ENCODE measurements at regions not wholly inside any gene's neighbourhood (a gene's known extent, or its start where the extent isn't known, plus 50 kb on each side); places are given as distances from the start of the nearest gene placed in this dataset.

GRCh38 chr6:119887666-119888065, 538.1 kb upstream of the MAN1A1 start:
- TF ChIP-seq, protein P1, sequence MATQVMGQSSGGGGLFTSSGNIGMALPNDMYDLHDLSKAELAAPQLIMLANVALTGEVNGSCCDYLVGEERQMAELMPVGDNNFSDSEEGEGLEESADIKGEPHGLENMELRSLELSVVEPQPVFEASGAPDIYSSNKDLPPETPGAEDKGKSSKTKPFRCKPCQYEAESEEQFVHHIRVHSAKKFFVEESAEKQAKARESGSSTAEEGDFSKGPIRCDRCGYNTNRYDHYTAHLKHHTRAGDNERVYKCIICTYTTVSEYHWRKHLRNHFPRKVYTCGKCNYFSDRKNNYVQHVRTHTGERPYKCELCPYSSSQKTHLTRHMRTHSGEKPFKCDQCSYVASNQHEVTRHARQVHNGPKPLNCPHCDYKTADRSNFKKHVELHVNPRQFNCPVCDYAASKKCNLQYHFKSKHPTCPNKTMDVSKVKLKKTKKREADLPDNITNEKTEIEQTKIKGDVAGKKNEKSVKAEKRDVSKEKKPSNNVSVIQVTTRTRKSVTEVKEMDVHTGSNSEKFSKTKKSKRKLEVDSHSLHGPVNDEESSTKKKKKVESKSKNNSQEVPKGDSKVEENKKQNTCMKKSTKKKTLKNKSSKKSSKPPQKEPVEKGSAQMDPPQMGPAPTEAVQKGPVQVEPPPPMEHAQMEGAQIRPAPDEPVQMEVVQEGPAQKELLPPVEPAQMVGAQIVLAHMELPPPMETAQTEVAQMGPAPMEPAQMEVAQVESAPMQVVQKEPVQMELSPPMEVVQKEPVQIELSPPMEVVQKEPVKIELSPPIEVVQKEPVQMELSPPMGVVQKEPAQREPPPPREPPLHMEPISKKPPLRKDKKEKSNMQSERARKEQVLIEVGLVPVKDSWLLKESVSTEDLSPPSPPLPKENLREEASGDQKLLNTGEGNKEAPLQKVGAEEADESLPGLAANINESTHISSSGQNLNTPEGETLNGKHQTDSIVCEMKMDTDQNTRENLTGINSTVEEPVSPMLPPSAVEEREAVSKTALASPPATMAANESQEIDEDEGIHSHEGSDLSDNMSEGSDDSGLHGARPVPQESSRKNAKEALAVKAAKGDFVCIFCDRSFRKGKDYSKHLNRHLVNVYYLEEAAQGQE (IDR thresholded peaks at IDR 0.05; ENCODE audit: low read depth, low read length), result no peak
- TF ChIP-seq TCF12 (IDR thresholded peaks at IDR 0.05) (no peak), EZH2phosphoT487 (IDR thresholded peaks at IDR 0.05; ENCODE audit: borderline replicate concordance, low read depth) (no peak), YY1 (IDR thresholded peaks at IDR 0.05; ENCODE audit: low read depth) (no peak), GABPA (IDR thresholded peaks at IDR 0.05; ENCODE audit: low read depth) (no peak)
- Histone ChIP-seq H3K27me3 (ENCODE audit: insufficient read depth) (no peaks in the 10 kb centered on the region), H3K4me3 (ENCODE audit: low read depth in 2 of 2, low read length in 1 of 2) (no peak overlapping the region), H3K36me3 (replicated peaks in 1 of 2; ENCODE audit: control insufficient read depth in 1 of 2, insufficient read depth in 2 of 2, low read length in 1 of 2) (no peaks in the 10 kb centered on the region), H3K4me1 (ENCODE audit: control insufficient read depth in 1 of 2, insufficient read depth in 2 of 2, low read depth in 1 of 2, low read length in 1 of 2) (no peaks in the 10 kb centered on the region), H2AFZ (ENCODE audit: low read depth) (no peak overlapping the region), H4K20me1 (ENCODE audit: insufficient read depth) (no peaks in the 10 kb centered on the region), H3F3A (replicated peaks; ENCODE audit: insufficient read depth) (no peaks in the 10 kb centered on the region), H3K9ac (no peak overlapping the region), H3K9me3 (no peaks in the 10 kb centered on the region), H3K27ac (ENCODE audit: low read depth in 2 of 2, low read length in 1 of 2) (no peak overlapping the region), H3K79me2 (ENCODE audit: insufficient read depth) (no peaks in the 10 kb centered on the region), H3K9me2 (no peaks in the 10 kb centered on the region), H3K4me2 (no peak overlapping the region)
- POLR2A ChIA-PET, result no interaction called here
- CTCF ChIA-PET, result no interaction called here
- no peak for DNase-seq

DNA sequence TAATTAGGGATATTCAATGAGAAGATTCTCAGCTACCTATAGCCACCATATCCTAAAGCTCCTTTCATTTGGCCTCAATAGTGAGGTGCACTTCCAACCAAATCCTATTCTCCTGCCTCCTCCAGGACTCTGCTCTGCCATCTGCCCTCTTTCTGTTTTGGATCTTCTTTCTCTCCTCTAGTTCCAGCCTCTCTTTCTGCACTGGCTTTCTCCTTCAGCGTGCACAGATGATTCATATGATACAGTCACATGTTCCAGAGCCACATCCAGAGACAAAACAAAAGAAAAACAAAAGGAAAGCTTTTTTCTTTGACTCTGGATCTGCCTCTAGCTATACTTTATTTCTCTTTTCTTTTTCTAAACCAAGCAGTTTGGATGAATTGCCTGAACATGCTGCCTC, 531.9 kb upstream of the MAN1A1 start:
- 0 out of 2 replicates have a peak overlapping the region, but pooled peaks have one; percentile 4 for H3K4me2 ChIP-seq
- ChIA-PET CTCF (interaction anchor here (0.5 kb wide), 1 partner anchor 947 kb away, joined by 3 read pairs; no protein-coding TSS in a partner anchor), POLR2A (no interaction called here)
- DNase-seq, result no peak
- no peaks in the 10 kb centered on the region for H3K36me3 ChIP-seq (replicated peaks in 1 of 2; ENCODE audit: control insufficient read depth in 1 of 2, insufficient read depth in 2 of 2, low read length in 1 of 2)
- H4K20me1 ChIP-seq (ENCODE audit: insufficient read depth), result no peaks in the 10 kb centered on the region
- no peaks in the 10 kb centered on the region for H3K79me2 ChIP-seq (ENCODE audit: insufficient read depth)
- TF ChIP-seq RXRA (IDR thresholded peaks at IDR 0.05; ENCODE audit: borderline replicate concordance, low read depth) (no peak), RFX5 (IDR thresholded peaks at IDR 0.05; ENCODE audit: low read length) (no peak), USF1 (IDR thresholded peaks at IDR 0.05; ENCODE audit: borderline replicate concordance, low read depth) (peak; percentile 59; the same call in 1 of the 2 replicates), MXI1 (IDR thresholded peaks at IDR 0.05; ENCODE audit: low read depth, low read length) (no peak), TEAD4 (IDR thresholded peaks at IDR 0.05; ENCODE audit: borderline replicate concordance, insufficient read depth) (no peak), FOSL2 (IDR thresholded peaks at IDR 0.05; ENCODE audit: borderline replicate concordance, low read depth) (peak; percentile 30; the same call in 1 of the 2 replicates), TAF1 (IDR thresholded peaks at IDR 0.05; ENCODE audit: borderline replicate concordance, low read depth, low read length) (no peak), RCOR1 (IDR thresholded peaks at IDR 0.05; ENCODE audit: low read length) (no peak), IRF3 (IDR thresholded peaks at IDR 0.05; ENCODE audit: low read depth, low read length) (no peak)
- TF ChIP-seq, protein P2, sequence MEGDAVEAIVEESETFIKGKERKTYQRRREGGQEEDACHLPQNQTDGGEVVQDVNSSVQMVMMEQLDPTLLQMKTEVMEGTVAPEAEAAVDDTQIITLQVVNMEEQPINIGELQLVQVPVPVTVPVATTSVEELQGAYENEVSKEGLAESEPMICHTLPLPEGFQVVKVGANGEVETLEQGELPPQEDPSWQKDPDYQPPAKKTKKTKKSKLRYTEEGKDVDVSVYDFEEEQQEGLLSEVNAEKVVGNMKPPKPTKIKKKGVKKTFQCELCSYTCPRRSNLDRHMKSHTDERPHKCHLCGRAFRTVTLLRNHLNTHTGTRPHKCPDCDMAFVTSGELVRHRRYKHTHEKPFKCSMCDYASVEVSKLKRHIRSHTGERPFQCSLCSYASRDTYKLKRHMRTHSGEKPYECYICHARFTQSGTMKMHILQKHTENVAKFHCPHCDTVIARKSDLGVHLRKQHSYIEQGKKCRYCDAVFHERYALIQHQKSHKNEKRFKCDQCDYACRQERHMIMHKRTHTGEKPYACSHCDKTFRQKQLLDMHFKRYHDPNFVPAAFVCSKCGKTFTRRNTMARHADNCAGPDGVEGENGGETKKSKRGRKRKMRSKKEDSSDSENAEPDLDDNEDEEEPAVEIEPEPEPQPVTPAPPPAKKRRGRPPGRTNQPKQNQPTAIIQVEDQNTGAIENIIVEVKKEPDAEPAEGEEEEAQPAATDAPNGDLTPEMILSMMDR (IDR thresholded peaks at IDR 0.05), result no peak
- H3K9me2 ChIP-seq, result no peaks in the 10 kb centered on the region
- H3K4me3 ChIP-seq (ENCODE audit: low read depth in 2 of 2, low read length in 1 of 2), result no peak overlapping the region
- no peaks in the 10 kb centered on the region for H3K9me3 ChIP-seq
- H3K4me1 ChIP-seq (ENCODE audit: control insufficient read depth in 1 of 2, insufficient read depth in 2 of 2, low read depth in 1 of 2, low read length in 1 of 2), result no peaks in the 10 kb centered on the region
- H3K27me3 ChIP-seq (ENCODE audit: insufficient read depth), result no peaks in the 10 kb centered on the region
- 14% methylated on average over 1 of the region's 1 CpG for WGBS (ENCODE audit: low lambda C conversion rate)
- H3K9ac ChIP-seq, result no peak overlapping the region
- H3F3A ChIP-seq (replicated peaks; ENCODE audit: insufficient read depth), result no peaks in the 10 kb centered on the region
- H3K27ac ChIP-seq (ENCODE audit: low read depth in 2 of 2, low read length in 1 of 2), result no peak overlapping the region
- H2AFZ ChIP-seq (ENCODE audit: low read depth), result 0 out of 2 replicates have a peak overlapping the region, but pooled peaks have one; percentile 16
